ENCODE measurements at regions not wholly inside any gene's neighbourhood (a gene's known extent, or its start where the extent isn't known, plus 50 kb on each side); places are given as distances from the start of the nearest gene placed in this dataset.

DNA sequence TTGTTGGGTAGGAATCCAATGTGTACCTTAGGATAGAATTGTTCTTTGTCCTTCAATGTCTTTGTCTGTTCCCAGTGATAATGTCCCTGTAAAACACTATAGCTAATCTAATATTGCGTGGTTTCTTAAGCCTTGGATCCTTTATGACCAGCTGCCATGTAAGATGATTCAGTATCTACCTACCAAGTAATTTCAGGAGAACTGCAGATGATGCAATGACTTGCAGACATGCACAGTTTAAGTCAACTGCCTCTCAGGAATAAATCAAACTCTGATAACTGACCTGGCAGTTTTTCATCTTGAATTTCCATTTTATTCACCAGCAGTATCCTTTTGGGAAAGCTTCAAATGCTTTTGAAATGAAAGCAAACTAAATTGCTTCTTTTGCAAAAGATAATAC is 157.8 kb downstream of the TPBG start:
- TF ChIP-seq CTCF (conservative IDR thresholded peaks at IDR 0.05), result no peak
- no peak for TF ChIP-seq ZFX (IDR thresholded peaks at IDR 0.05)

All from C4-2B (cell line).